OCI-LY3 (cell line): ENCODE measurements at regions not wholly inside any gene's neighbourhood (a gene's known extent, or its start where the extent isn't known, plus 50 kb on each side); places are given as distances from the start of the nearest gene placed in this dataset.

ENCODE experiments used
- EZH2phosphoT487 ChIP-seq: fragments of 200-600 bp; shearing (Covaris generic); IDR thresholded peaks from 2 replicates; pipeline ENCODE4 v1.6.1; 2018; ENCODE audit warnings: antibody characterized with exemption, mixed run types, low read depth
- TF ChIP-seq, protein P1 (sequence below): fragments of 200-600, 300-600 bp; sonication (generic); IDR thresholded peaks from 2 replicates; pipeline ENCODE4 v1.5.1; 2014; ENCODE audit warnings: antibody characterized with exemption, low read length, low read depth

DNA sequence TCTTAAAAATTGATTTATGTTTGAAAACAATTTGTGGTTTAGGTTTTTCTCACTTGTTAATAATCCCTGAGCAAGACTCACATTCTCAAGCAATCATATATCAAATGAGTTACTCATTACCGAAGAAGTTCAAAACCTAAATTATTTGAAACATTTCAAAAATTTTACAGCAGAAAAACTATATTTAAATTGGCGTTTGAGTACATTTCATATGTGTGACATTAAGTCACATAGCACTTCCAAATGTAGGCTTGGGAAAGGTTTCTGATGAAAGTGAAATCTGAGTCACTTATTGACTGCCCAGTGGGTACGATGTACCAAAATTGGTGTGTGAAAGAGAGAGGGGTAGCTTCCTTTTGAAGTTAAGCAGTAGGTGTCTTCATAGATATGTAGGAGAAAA lies 411.4 kb upstream of the SGCD start:
- TF ChIP-seq, protein P1, sequence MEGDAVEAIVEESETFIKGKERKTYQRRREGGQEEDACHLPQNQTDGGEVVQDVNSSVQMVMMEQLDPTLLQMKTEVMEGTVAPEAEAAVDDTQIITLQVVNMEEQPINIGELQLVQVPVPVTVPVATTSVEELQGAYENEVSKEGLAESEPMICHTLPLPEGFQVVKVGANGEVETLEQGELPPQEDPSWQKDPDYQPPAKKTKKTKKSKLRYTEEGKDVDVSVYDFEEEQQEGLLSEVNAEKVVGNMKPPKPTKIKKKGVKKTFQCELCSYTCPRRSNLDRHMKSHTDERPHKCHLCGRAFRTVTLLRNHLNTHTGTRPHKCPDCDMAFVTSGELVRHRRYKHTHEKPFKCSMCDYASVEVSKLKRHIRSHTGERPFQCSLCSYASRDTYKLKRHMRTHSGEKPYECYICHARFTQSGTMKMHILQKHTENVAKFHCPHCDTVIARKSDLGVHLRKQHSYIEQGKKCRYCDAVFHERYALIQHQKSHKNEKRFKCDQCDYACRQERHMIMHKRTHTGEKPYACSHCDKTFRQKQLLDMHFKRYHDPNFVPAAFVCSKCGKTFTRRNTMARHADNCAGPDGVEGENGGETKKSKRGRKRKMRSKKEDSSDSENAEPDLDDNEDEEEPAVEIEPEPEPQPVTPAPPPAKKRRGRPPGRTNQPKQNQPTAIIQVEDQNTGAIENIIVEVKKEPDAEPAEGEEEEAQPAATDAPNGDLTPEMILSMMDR = no peak
- no peak for TF ChIP-seq EZH2phosphoT487
